Endodermal cell (in vitro differentiated cells): ENCODE measurements at regions not wholly inside any gene's neighbourhood (a gene's known extent, or its start where the extent isn't known, plus 50 kb on each side); places are given as distances from the start of the nearest gene placed in this dataset.
A peak's percentile ranks its signal among the peaks of the same experiment; 100 is the strongest.

Experiments used
- DNase-seq: peaks from one replicate; pipeline ENCODE4 v3.0.0-alpha.2; 2017
- H3K27ac ChIP-seq: 2 replicates; pipeline ENCODE4 v1.5.1; 2013; ENCODE audit warnings: mild to moderate bottlenecking, low read depth, low read length, moderate library complexity
- H3K27me3 ChIP-seq: 2 replicates; pipeline ENCODE4 v1.6.1; 2013; ENCODE audit warnings: mild to moderate bottlenecking, low read length, moderate library complexity; ENCODE audit not compliant: insufficient read depth, control insufficient read depth, poor library complexity, severe bottlenecking
- H3K36me3 ChIP-seq: 2 replicates; pipeline ENCODE4 v1.7.0; 2013; ENCODE audit warnings: mild to moderate bottlenecking, low read length, moderate library complexity; ENCODE audit not compliant: control insufficient read depth, insufficient read depth
- H3K4me1 ChIP-seq: one replicate; pipeline ENCODE4 v1.7.0; 2013; ENCODE audit warnings: low read length; ENCODE audit not compliant: control insufficient read depth, insufficient read depth
- H3K4me3 ChIP-seq: 2 replicates; pipeline ENCODE4 v1.5.1; 2013; ENCODE audit warnings: mild to moderate bottlenecking, low read length, moderate library complexity
- H3K9ac ChIP-seq: 2 replicates; pipeline ENCODE4 v1.6.1; 2013; ENCODE audit warnings: mild to moderate bottlenecking, low read length, moderate library complexity; ENCODE audit not compliant: poor library complexity, severe bottlenecking; ENCODE audit errors: extremely low read depth
- H3K9me3 ChIP-seq: 2 replicates; pipeline ENCODE4 v1.6.1; 2013; ENCODE audit warnings: mild to moderate bottlenecking, low read length, moderate library complexity; ENCODE audit not compliant: control insufficient read depth
- H3K27ac Mint-ChIP-seq: 2 replicates; pipeline ENCODE4 v1.8.0; 2020; ENCODE audit warnings: mixed read lengths
- H3K27me3 Mint-ChIP-seq: 2 replicates; pipeline ENCODE4 v1.8.0; 2021; ENCODE audit warnings: mild to moderate bottlenecking, mixed read lengths; ENCODE audit not compliant: insufficient read depth
- H3K36me3 Mint-ChIP-seq: 2 replicates; pipeline ENCODE4 v1.8.0; 2020; ENCODE audit warnings: low read depth, mixed read lengths
- H3K4me1 Mint-ChIP-seq: 2 replicates; pipeline ENCODE4 v1.8.0; 2020; ENCODE audit warnings: mixed read lengths
- H3K4me3 Mint-ChIP-seq: 2 replicates; pipeline ENCODE4 v1.8.0; 2020; ENCODE audit warnings: mild to moderate bottlenecking, moderate library complexity, mixed read lengths
- H3K9me3 Mint-ChIP-seq: 2 replicates; pipeline ENCODE4 v1.8.0; 2020; ENCODE audit warnings: mild to moderate bottlenecking, mixed read lengths
- CTCF ChIP-seq: fragments of 200-600 bp; sonication (generic); conservative IDR thresholded peaks from 2 replicates; pipeline ENCODE4 v1.5.0; 2021; ENCODE audit warnings: antibody characterized with exemption, mild to moderate bottlenecking
- WGBS, 2 experiments: methylation state at CpG; one replicate each; pipeline versions ENCODE4 v1.1.5 to v1.1.7; 2013; ENCODE audit warnings: missing lambda C conversion rate in 2 of 2, mixed read lengths in 1 of 2; ENCODE audit not compliant: insufficient coverage in 1 of 2, insufficient read length in 1 of 2; 5-methylcytosine and 5-hydroxymethylcytosine counted together

GRCh38 chr18:27860011-27860410 is 316.9 kb downstream of the CDH2 start:
- no peaks in the 10 kb centered on the region for H3K27me3 Mint-ChIP-seq
- peak overlapping the region; percentile 17 for H3K27ac Mint-ChIP-seq
- Histone ChIP-seq H3K27me3 (no peaks in the 10 kb centered on the region), H3K36me3 (no peaks in the 10 kb centered on the region), H3K4me3 (no peak overlapping the region), H3K9ac (no peak overlapping the region), H3K4me1 (peaks cover 3% of the 10 kb centered on the region), H3K27ac (no peak overlapping the region), H3K9me3 (no peaks in the 10 kb centered on the region)
- DNase-seq: no peak
- H3K4me3 Mint-ChIP-seq: no peak overlapping the region
- WGBS, 2 experiments: 71 to 83% methylated on average over 2 to 4 of the region's 4 CpGs
- TF ChIP-seq CTCF: no peak
- H3K4me1 Mint-ChIP-seq: peaks cover 4% of the 10 kb centered on the region
- H3K9me3 Mint-ChIP-seq: no peaks in the 10 kb centered on the region
- H3K36me3 Mint-ChIP-seq: no peaks in the 10 kb centered on the region

- 95% methylated on average over 1 of the region's 1 CpG; no CpG with 5 or more reads in 1 of the 2 experiments for WGBS, 2 experiments
- H3K27ac ChIP-seq: no peak overlapping the region
- Mint-ChIP-seq H3K27ac (no peak overlapping the region), H3K4me1 (peaks cover 12% of the 10 kb centered on the region), H3K9me3 (peaks cover 17% of the 10 kb centered on the region), H3K27me3 (no peaks in the 10 kb centered on the region), H3K36me3 (peaks cover 3% of the 10 kb centered on the region), H3K4me3 (no peak overlapping the region)
- TF ChIP-seq CTCF: no peak
- peaks cover 9% of the 10 kb centered on the region for H3K4me1 ChIP-seq
- H3K4me3 ChIP-seq: no peak overlapping the region
- no peaks in the 10 kb centered on the region for H3K27me3 ChIP-seq
- H3K9me3 ChIP-seq: peaks cover 3% of the 10 kb centered on the region
- H3K9ac ChIP-seq: no peak overlapping the region
- H3K36me3 ChIP-seq: no peaks in the 10 kb centered on the region
- no peak for DNase-seq
Observed at GRCh38 chr18:27856820-27857219, 320.1 kb downstream of the CDH2 start.

- no peak overlapping the region for H3K4me3 Mint-ChIP-seq
- no peak overlapping the region for H3K27ac Mint-ChIP-seq
- peaks cover 3% of the 10 kb centered on the region for H3K9me3 ChIP-seq
Observed at GRCh38 chr18:27855486-27855885, 321.4 kb downstream of the CDH2 start.

More at GRCh38 chr18:27855486-27855885, 321.4 kb downstream of the CDH2 start:
- Mint-ChIP-seq H3K36me3 (peaks cover 3% of the 10 kb centered on the region), H3K4me1 (peaks cover 12% of the 10 kb centered on the region), H3K27me3 (no peaks in the 10 kb centered on the region), H3K9me3 (peaks cover 19% of the 10 kb centered on the region)
- no peak for DNase-seq
- Histone ChIP-seq H3K27ac (no peak overlapping the region), H3K4me3 (no peak overlapping the region), H3K36me3 (no peaks in the 10 kb centered on the region), H3K27me3 (no peaks in the 10 kb centered on the region), H3K9ac (no peak overlapping the region), H3K4me1 (peaks cover 6% of the 10 kb centered on the region)
- no peak for TF ChIP-seq CTCF
